ENCODE measurements at regions not wholly inside any gene's neighbourhood (a gene's known extent, or its start where the extent isn't known, plus 50 kb on each side); places are given as distances from the start of the nearest gene placed in this dataset.
"Not testable (repeated sequence)": the region's sequence is repeated elsewhere in the genome, so short reads cannot be mapped to it uniquely, and the experiment has no call there.

DNA sequence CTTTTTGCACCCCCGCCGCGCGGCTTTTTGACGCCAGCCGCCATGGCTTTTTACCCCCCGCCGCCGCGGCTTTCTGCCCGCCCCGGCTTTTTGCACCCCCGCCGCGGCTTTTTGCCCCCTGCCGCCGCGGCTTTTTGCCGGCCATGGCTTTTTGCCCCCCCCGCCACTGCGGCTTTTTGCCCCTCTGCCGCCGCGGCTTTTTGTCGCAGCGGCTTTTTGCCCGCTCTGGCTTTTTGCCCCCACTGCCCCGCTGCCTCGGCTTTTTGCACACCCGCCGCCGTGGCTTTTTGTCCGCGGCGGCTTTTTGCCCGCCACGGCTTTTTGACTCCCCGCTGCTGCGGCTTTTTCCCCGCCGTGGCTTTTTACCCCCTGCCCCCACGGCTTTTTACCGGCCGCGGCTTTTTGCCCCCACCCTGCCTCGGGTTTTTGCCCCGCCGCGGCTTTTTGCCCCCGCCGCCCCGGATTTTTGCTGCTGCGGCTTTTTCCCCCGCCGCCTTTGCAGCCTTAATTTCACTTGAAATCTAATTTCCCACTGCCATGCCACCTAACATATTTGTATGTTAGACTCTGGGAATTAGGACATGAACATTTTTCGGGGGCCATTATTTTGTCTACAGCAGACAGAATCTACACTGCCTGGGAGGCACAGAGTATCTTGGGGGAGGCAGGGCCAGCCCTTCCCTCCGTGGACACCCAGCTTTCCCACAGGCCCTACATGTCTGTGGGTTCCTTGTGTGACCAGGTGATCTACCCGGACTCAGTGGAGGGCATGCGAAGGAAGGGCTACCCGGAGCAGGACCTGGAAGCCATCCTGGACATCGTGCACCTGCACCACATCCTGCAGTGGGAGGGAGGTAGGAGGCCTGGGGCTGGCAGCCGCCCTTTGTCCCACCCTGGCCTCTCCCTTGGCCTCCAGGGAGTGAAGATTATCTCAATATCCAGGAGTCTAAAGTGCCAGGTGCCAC, 3031.0 kb upstream of the TEKT4 start:
- peak; percentile 0 for DNase-seq

DNA sequence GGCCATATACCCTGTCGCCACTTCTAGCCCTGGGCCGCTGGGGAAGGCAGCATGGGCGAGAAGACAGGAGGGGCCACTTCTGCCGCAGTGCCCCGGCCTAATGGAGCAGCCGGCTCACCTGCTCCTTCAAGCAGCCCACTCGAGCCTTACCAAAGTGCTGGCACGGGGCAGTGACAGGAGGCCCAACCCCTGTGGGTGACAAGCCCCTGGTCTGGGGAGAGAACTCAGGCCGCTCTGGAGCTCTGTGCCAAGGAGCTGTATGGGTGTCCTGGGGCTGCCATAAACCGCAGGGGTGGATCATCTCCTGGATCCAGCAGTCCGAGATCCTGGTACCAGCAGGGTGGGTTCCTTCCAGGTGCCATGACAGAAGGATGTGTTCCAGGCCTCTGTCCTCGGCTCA, 3029.0 kb upstream of the TEKT4 start:
- not testable (repeated sequence) for DNase-seq

DNA sequence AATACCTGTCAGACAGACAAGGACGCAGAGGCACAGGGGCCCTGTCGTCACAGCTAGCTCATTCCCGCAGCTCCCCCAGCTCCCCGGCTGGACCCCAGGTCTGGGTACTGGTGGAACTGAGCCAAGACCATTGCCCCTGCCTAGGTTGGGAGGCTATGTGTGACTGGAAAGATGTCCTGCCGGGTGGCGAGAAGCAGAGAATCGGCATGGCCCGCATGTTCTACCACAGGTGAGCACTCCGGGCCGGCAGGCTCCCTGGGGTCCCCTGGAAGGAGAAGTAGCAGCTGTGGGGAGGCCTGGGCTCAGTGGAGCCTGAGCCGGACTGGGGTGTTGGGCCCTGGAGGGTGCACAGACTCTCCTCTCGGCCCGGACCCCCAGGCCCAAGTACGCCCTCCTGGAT, 3028.3 kb upstream of the TEKT4 start:
- DNase-seq = not testable (repeated sequence)

DNA sequence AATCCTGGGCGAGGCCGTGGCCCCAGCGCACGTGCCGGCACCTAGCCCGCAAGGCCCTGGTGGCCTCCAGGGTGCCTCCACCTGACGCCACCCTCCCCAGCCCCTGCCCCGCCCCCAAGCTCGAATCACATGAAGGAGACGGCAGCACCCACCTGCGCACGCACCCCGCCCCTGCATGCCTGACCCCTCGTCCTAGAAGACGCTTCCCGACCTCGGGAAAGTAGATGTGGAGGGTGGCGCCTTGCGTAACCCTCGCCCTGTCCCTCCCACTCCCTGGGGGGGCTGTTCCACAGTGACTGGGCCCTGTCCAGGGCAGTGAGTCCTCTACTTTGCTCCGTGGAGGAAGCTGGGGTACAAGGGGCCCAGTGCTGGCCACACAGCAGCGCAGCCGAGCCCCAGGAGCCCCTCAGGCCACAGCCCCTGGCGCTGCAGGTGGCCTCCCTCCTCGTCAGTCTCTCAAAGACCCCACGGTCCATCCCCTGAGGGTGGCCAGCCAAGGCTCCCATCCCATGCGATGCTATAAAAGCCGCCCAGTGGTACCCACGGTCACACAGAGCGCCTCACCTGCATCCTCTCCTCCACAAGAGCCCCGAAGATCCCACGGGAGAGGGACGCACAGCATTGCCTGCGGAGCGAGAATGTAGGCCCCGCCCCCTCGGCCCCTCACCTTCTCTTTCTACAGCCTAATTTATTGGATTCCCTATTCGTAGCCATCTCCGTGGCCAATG, 3027.3 kb upstream of the TEKT4 start:
- DNase-seq = not testable (repeated sequence)

DNA sequence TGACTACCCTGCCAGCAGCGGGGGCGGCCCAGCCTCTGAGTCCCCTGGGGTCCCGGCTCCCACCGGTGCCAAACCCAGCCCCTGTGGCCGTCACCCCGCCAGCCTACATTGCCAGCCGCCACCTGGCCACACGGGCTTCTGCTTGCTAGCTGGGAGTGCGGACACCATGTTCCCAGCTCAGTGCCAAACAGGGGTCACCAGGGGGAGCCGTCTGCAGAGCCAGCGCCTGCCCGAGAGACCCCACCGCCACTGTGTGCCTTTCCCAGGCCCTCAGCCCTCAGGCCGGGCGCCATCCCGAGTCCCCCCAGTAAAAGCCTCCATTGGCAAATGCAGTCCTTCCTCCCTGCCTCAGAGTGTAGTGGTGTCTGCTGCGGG, 3026.8 kb upstream of the TEKT4 start:
- DNase-seq = not testable (repeated sequence)

DNA sequence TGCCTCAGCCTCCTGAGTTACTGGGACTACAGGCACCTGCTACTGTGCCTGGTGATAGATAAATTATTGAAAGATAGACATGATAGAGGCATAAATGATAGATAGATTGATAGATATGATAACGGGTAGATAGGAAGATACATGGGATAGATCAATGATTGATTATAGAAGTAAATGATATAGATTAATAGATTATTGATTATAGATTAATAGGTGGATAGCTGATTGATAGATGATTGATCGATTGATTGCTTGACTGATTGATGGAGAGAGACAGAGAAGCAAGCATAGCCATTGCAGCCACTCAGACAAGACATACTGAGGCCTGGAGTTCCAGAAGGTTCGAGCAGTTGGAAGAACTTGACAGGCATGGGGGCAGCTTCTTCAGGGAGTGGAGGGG, 3024.8 kb upstream of the TEKT4 start:
- DNase-seq = not testable (repeated sequence)

DNA sequence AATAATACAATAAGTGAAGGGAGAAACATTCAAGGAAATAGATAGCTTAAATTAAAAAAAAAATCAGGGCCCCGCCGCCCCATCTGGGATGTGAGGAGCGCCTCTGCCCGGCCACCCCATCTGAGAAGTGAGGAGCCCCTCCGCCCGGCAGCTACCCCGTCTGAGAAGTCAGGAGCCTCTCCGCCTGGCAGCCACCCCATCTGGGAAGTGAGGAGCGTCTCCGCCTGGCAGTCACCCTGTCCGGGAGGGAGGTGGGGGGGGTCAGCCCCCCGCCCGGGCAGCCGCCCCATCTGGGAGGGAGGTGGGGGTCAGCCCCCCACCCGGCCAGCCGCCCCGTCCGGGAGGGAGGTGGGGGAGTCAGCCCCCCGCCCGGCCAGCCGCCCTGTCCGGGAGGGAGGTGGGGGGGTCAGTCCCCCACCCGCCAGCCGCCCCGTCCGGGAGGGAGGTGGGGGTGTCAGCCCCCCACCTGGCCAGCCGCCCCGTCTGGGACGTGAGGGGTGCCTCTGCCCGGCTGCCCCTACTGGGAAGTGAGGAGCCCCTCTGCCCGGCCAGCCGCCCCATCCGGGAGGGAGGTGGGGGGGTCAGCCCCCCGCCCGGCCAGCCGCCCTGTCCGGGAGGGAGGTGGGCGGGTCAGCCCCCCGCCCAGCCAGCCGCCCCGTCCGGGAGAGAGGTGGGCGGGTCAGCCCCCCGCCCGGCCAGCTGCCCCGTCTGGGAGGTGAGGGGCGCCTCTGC, 3019.4 kb upstream of the TEKT4 start:
- DNase-seq = not testable (repeated sequence)

DNA sequence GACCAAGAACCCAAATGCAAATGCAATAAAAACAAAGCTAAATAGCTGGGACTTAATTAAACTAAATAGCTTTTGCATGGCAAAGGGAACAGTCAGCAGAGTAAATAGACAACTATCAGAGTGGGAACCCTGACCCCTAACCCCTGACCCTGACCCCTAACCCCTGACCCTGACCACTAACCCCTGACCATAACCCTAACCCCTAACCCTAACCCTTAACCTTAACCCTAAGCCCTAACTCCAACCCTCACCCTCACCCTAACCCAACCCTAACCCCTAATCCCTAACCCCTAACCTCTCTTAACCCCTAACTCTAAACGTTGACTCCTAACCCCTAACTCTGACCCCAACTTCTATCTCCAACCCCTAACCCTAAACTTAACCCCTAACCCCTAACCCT, 3014.3 kb upstream of the TEKT4 start:
- DNase-seq = not testable (repeated sequence)

DNA sequence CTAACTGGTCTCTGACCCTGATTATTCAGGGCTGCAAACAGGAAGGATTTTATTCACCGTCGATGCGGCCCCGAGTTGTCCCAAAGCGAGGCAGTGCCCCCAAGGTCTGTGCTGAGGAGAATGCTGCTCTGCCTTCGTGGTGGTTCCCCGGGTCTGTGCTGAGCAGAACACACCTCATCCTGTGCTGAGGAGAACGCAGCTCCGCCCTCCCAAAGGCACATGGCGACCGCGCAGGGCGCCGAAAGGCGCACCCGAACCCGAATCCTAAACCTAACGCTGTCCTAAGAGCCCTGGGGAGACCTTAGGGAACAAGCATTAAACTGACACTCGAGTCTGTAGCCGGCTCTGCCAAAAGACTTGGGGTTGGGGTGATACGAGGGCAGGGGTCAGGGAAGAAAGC, 3013.5 kb upstream of the TEKT4 start:
- not testable (repeated sequence) for DNase-seq

DNA sequence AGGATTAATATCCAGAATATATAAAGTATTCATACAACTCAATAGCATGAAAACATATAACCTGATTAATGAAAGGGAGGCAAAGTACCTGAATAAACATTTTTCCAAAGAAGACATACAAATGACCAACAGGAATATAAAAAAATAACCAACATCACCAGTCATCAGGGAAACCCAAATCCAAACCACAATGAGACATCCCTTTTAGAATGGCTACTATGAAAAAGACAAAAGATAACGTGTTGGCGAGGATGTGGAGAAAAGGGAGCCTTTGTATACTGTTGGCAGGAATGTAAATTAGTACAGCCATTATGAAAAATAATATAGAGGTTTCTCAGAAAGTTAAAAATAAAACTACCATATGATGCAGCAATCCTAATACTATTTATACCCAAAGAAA, 2999.5 kb upstream of the TEKT4 start:
- DNase-seq = not testable (repeated sequence)

DNA sequence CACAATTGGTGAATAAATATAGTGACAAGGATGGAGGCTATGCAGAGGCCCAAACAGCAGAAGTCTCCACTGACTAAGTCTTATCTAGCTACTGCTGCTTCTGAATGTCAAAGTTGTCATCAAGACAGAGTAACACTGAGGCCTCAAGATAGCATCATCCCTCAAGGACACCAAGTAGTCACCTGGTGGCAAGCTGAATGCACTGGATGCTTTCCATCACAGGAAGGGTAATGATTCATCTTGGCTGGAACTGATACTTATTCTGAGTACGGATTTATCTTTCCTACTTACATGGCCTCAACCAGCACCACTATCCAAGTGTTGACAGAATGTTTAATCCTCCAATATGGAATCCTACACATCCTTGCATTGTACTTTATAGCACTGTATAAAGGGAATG, 2997.8 kb upstream of the TEKT4 start:
- DNase-seq = not testable (repeated sequence)

DNA sequence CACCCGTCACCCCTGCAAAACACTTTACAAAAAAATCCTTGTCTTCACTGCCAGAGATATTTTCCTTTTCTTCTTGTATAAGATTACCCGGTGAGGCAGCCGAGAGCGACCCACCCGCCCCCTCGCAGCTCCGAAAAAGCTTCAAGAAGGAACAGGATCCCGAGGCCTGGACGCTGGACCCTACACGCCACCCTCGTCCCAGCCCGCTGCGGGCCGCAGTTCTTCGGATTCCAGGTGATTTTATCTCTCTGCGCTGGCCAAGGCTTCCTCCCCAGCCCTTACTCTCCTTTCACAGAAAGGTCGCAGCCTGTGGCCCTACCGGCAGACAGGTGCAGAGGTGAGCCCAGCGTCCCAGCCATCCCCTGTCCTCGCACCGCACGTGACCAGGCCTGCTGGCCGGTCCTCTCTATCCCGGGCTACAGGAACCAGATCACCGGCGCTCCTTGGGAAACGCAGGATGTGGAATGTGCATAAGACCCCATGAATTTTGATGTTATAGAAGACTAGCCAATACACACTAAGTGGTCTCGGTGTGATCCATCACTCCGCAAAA, 2993.5 kb upstream of the TEKT4 start:
- DNase-seq = not testable (repeated sequence)

DNA sequence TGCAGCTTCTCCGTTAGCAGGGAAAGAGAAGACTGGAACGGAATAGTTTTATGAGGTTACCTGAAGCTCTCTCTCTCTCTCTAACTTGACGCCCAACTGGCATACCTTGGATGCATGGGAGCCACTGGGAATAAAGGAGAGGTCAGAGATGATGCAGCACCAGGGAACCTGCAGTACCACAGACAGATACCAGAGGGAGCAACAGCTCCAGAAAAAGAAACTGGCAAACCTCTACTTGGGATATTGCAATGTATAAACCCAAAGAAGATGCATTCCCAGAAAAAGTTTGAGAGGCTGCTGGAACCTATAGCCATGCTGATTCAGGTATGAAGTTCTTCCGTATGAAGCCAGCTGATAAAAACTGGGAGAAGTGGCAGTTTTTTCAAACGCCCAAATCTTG, 2976.1 kb upstream of the TEKT4 start:
- DNase-seq = peak; percentile 1

DNA sequence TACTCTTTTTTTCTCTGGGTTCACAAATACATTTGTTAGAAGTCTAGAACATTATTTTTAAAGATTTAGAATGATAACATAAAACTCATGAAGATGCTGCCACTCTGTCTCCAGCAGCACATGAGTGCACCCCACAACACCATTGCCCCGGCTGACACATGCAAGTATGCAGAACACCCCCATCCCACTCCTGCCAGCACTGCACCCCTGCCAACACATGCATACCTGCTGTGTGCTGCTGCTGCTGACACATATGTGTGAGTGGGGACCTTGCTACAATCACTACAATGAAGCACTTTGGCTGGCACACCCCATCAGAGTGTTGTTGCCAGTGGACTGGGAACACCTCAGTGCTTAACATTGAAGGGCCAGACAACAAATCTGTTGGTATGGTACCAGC, 2953.6 kb upstream of the TEKT4 start:
- DNase-seq = not testable (repeated sequence)
